IMR-90 (cell line): ENCODE measurements at regions not wholly inside any gene's neighbourhood (a gene's known extent, or its start where the extent isn't known, plus 50 kb on each side); places are given as distances from the start of the nearest gene placed in this dataset.

Experiments
- ATAC-seq: fragments of 200-7000 bp; cut with Tn5 transposase; 2 replicates; pipeline ENCODE4 v1.9.1; 2020; ENCODE audit warnings: low read depth, mild to moderate bottlenecking, moderate library complexity
- BruUV-seq: library from RNA; stranded (reverse); fragments of 400-500 nt; replicated peaks from 2 replicates; lab custom pipeline; 2021; lab: Mats Ljungman, UMichigan
- CTCF ChIA-PET: fragments of 300-600 bp; formaldehyde crosslinking; extraction: SDS; loops from one replicate; lab custom pipeline; 2021; ENCODE audit warnings: antibody characterized with exemption; lab: Yijun Ruan, JAX
- POLR2A ChIA-PET: fragments of 300-600 bp; sonication (Branson Sonifier 250); formaldehyde crosslinking; loops from one replicate; lab custom pipeline; 2022; ENCODE audit warnings: antibody characterized with exemption; ENCODE audit not compliant: unreplicated experiment; lab: Charles Lee
- DNase-seq: peaks from one replicate; pipeline ENCODE4 v3.0.0; 2013
- H2AFZ ChIP-seq: replicated peaks from 2 replicates; pipeline ENCODE3; 2013; ENCODE audit warnings: low read length, mild to moderate bottlenecking; ENCODE audit not compliant: poor library complexity
- H2AK5ac ChIP-seq: 2 replicates; pipeline ENCODE4 v1.6.1; 2013; ENCODE audit warnings: low read depth, low read length, inconsistent platforms
- H2AK9ac ChIP-seq: replicated peaks from 2 replicates; pipeline ENCODE3; 2013; ENCODE audit warnings: mild to moderate bottlenecking, low read depth, low read length, moderate library complexity; ENCODE audit not compliant: poor library complexity
- H2BK120ac ChIP-seq: 2 replicates; pipeline ENCODE4 v1.6.1; 2013; ENCODE audit warnings: low read depth, low read length, inconsistent platforms
- H2BK15ac ChIP-seq: 3 replicates; pipeline ENCODE4 v1.6.1; 2013; ENCODE audit warnings: low read depth, low read length, inconsistent platforms
- H2BK20ac ChIP-seq: 2 replicates; pipeline ENCODE4 v1.6.1; 2013; ENCODE audit warnings: low read depth, mild to moderate bottlenecking, inconsistent platforms, low read length, moderate library complexity
- H2BK5ac ChIP-seq: 2 replicates; pipeline ENCODE4 v1.6.1; 2013; ENCODE audit warnings: mild to moderate bottlenecking, low read depth, low read length, inconsistent platforms; ENCODE audit not compliant: poor library complexity, severe bottlenecking
- H3K14ac ChIP-seq: replicated peaks from 2 replicates; pipeline ENCODE4 v1.6.1; 2013; ENCODE audit warnings: low read depth, low read length, inconsistent platforms
- H3K18ac ChIP-seq: 2 replicates; pipeline ENCODE4 v1.6.1; 2013; ENCODE audit warnings: low read depth, low read length, control low read depth
- H3K23ac ChIP-seq: 2 replicates; pipeline ENCODE4 v1.6.1; 2013; ENCODE audit warnings: low read depth, low read length, inconsistent platforms
- H3K27ac ChIP-seq: 2 replicates; pipeline ENCODE4 v1.5.1; 2013; ENCODE audit warnings: mild to moderate bottlenecking, control low read depth, low read length; ENCODE audit not compliant: insufficient read depth
- H3K27me3 ChIP-seq: 2 replicates; pipeline ENCODE4 v1.6.1; 2013; ENCODE audit warnings: low read length; ENCODE audit not compliant: control insufficient read depth, insufficient read depth
- H3K36me3 ChIP-seq: 2 replicates; pipeline ENCODE4 v1.6.1; 2013; ENCODE audit warnings: low read length, mixed read lengths; ENCODE audit not compliant: control insufficient read depth, insufficient read depth
- H3K4ac ChIP-seq: 2 replicates; pipeline ENCODE4 v1.6.1; 2013; ENCODE audit warnings: low read depth, low read length, inconsistent platforms
- H3K4me1 ChIP-seq: 2 replicates; pipeline ENCODE4 v1.6.1; 2013; ENCODE audit warnings: low read length, mixed read lengths; ENCODE audit not compliant: control insufficient read depth, insufficient read depth
- H3K4me2 ChIP-seq: 2 replicates; pipeline ENCODE4 v1.6.1; 2013; ENCODE audit warnings: low read depth, mild to moderate bottlenecking, control low read depth, low read length, moderate library complexity
- H3K4me3 ChIP-seq: 2 replicates; pipeline ENCODE4 v1.5.1; 2013; ENCODE audit warnings: low read depth, mild to moderate bottlenecking, control low read depth, low read length, moderate library complexity; ENCODE audit not compliant: insufficient read depth
- H3K56ac ChIP-seq: 2 replicates; pipeline ENCODE4 v1.6.1; 2013; ENCODE audit warnings: low read length, inconsistent platforms; ENCODE audit not compliant: insufficient read depth; ENCODE audit errors: extremely low read depth
- H3K79me1 ChIP-seq, 2 experiments: 2 replicates each; pipeline ENCODE4 v1.6.1; 2013; ENCODE audit warnings: low read length in 2 of 2, inconsistent platforms in 1 of 2, low read depth in 1 of 2
- H3K9ac ChIP-seq: 2 replicates; pipeline ENCODE4 v1.6.1; 2013; ENCODE audit warnings: low read depth, low read length, control low read depth
- H3K9me1 ChIP-seq: 2 replicates; pipeline ENCODE4 v1.6.1; 2013; ENCODE audit warnings: low read length, inconsistent platforms; ENCODE audit not compliant: insufficient read depth
- H3K9me3 ChIP-seq: 2 replicates; pipeline ENCODE4 v1.6.1; 2013; ENCODE audit warnings: low read length; ENCODE audit not compliant: control insufficient read depth, insufficient read depth
- H4K20me1 ChIP-seq: 2 replicates; pipeline ENCODE4 v1.6.1; 2013; ENCODE audit warnings: low read length, inconsistent platforms; ENCODE audit not compliant: insufficient read depth
- H4K5ac ChIP-seq: 2 replicates; pipeline ENCODE4 v1.6.1; 2013; ENCODE audit warnings: mild to moderate bottlenecking, low read depth, low read length, control low read depth
- H4K8ac ChIP-seq, 2 experiments: 2 replicates each; pipeline ENCODE4 v1.6.1; 2013; ENCODE audit warnings: low read depth in 2 of 2, low read length in 2 of 2, control low read depth in 1 of 2, inconsistent platforms in 1 of 2
- H4K91ac ChIP-seq: 2 replicates; pipeline ENCODE4 v1.6.1; 2013; ENCODE audit warnings: low read depth, low read length, inconsistent platforms; ENCODE audit not compliant: insufficient read depth
- BHLHE40 ChIP-seq: fragments of 150-350 bp; IDR thresholded peaks from 2 replicates; pipeline ENCODE4 v1.6.1; 2016; ENCODE audit warnings: mild to moderate bottlenecking, low read depth, low read length
- CTCF ChIP-seq: conservative IDR thresholded peaks from 2 replicates; pipeline ENCODE4 v1.5.1; 2012; ENCODE audit warnings: mild to moderate bottlenecking, low read depth, low read length, improper control_type of control experiment
- FOS ChIP-seq: fragments of 150-350 bp; IDR thresholded peaks from 2 replicates; pipeline ENCODE4 v1.6.1; 2016; ENCODE audit warnings: low read depth, low read length
- MAZ ChIP-seq: IDR thresholded peaks from 2 replicates; pipeline ENCODE4 v1.6.1; 2012; ENCODE audit warnings: low read depth, mild to moderate bottlenecking, low read length, improper control_type of control experiment, moderate library complexity, borderline replicate concordance
- NFE2L2 ChIP-seq: fragments of 150-350 bp; IDR thresholded peaks from 2 replicates; pipeline ENCODE4 v1.6.1; 2016; ENCODE audit warnings: low read depth, mild to moderate bottlenecking, low read length
- RFX5 ChIP-seq: IDR thresholded peaks from 2 replicates; pipeline ENCODE4 v1.8.0; 2012; ENCODE audit warnings: low read depth, mild to moderate bottlenecking, low read length, moderate library complexity
- USF2 ChIP-seq: fragments of 150-350 bp; IDR thresholded peaks from 2 replicates; pipeline ENCODE4 v1.6.1; 2017; ENCODE audit warnings: mild to moderate bottlenecking, antibody characterized with exemption, low read length, low read depth
- WGBS, 2 experiments: methylation state at CpG; one replicate each; pipeline versions ENCODE4 v1.1.5 to v1.1.7; 2013; ENCODE audit warnings: missing lambda C conversion rate in 2 of 2; ENCODE audit not compliant: insufficient read length in 1 of 2; ENCODE audit errors: extremely low coverage in 2 of 2; 5-methylcytosine and 5-hydroxymethylcytosine counted together
- dilution Hi-C: fragments of 300-500 bp; cut with HindIII; formaldehyde crosslinking; loops from one replicate; pipeline ENCODE4 v1.14.3; 2018; ENCODE audit warnings: low sequenced_read_pairs; ENCODE audit not compliant: unreplicated experiment
- in situ Hi-C: fragments of 300-500 bp; cut with MboI; formaldehyde crosslinking; loops from 3 replicates; pipeline ENCODE4 v1.14.3; 2019; ENCODE audit warnings: low sequenced_read_pairs, inconsistent platforms, mixed read lengths
- intact Hi-C: fragments of 100-400 bp; cut with micrococcal nuclease; formaldehyde crosslinking; loops from 2 replicates; pipeline ENCODE4 v1.10.0; 2022

- Histone ChIP-seq H3K27me3 (no peaks in the 10 kb centered on the region), H3K56ac (no peak overlapping the region), H3K4me1 (no peaks in the 10 kb centered on the region), H3K36me3 (no peaks in the 10 kb centered on the region), H3K14ac (no peak overlapping the region), H4K20me1 (no peaks in the 10 kb centered on the region), H2BK20ac (no peak overlapping the region), H4K8ac (no peak overlapping the region), H3K18ac (no peak overlapping the region), H2BK5ac (no peak overlapping the region), H2AK5ac (no peak overlapping the region), H3K4me3 (no peak overlapping the region), H3K9ac (no peak overlapping the region), H3K9me1 (no peaks in the 10 kb centered on the region), H2AFZ (no peak overlapping the region), H3K23ac (no peak overlapping the region), H4K5ac (no peak overlapping the region), H2BK120ac (no peak overlapping the region), H2AK9ac (no peak overlapping the region), H4K91ac (no peak overlapping the region), H3K4ac (no peak overlapping the region), H3K27ac (no peak overlapping the region), H3K9me3 (no peaks in the 10 kb centered on the region), H3K79me1 (no peaks in the 10 kb centered on the region), H2BK15ac (no peak overlapping the region), H3K4me2 (no peak overlapping the region)
- BruUV-seq = no TSS peak
- TF ChIP-seq CTCF (no peak), USF2 (no peak), RFX5 (no peak), BHLHE40 (no peak), NFE2L2 (no peak), MAZ (no peak), FOS (no peak)
- dilution Hi-C loops (no loop called here), intact Hi-C loops (loop anchor here (10.0 kb wide), 1 partner anchor 818 kb away; the partner anchor contains the start of gene ZEB2), in situ Hi-C loops (no loop called here)
- ChIA-PET CTCF (interaction anchor here (0.6 to 0.7 kb wide), 2 partner anchors 85 to 286 kb away, joined by 3 to 4 read pairs; no protein-coding TSS in a partner anchor), POLR2A (no interaction called here)
- no CpG with 5 or more reads among the region's 2 CpGs for WGBS, 2 experiments
- ATAC-seq = no peak
- DNase-seq = no peak
These were observed 823.4 kb upstream of the ZEB2 start for GRCh38 chr2:145343287-145343686.
